ENCODE measurements at regions not wholly inside any gene's neighbourhood (a gene's known extent, or its start where the extent isn't known, plus 50 kb on each side); places are given as distances from the start of the nearest gene placed in this dataset.

DNA sequence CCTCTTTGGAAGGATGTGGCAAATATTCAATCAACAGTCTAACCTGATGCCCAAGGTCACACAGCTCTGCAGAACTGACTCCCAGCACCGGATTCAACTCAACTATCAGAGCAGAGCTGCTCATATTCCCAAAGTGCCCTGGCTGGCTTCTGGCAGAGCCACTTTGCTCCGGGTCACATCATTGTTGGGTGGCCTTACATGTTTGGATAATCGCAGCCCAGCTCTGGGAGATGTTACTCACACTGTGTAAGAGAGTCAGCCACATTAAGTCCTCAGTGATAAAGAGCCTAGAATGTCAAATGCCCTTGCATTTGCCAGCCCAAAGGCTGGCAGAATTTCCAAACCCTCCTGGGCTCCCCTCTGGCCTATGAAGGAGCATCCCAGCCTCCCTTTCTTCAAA is 79.8 kb upstream of the PDE1C start:
- TF ChIP-seq, protein P1, sequence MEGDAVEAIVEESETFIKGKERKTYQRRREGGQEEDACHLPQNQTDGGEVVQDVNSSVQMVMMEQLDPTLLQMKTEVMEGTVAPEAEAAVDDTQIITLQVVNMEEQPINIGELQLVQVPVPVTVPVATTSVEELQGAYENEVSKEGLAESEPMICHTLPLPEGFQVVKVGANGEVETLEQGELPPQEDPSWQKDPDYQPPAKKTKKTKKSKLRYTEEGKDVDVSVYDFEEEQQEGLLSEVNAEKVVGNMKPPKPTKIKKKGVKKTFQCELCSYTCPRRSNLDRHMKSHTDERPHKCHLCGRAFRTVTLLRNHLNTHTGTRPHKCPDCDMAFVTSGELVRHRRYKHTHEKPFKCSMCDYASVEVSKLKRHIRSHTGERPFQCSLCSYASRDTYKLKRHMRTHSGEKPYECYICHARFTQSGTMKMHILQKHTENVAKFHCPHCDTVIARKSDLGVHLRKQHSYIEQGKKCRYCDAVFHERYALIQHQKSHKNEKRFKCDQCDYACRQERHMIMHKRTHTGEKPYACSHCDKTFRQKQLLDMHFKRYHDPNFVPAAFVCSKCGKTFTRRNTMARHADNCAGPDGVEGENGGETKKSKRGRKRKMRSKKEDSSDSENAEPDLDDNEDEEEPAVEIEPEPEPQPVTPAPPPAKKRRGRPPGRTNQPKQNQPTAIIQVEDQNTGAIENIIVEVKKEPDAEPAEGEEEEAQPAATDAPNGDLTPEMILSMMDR (IDR thresholded peaks at IDR 0.05), result no peak
- TF ChIP-seq POLR2AphosphoS5 (IDR thresholded peaks at IDR 0.05) (no peak), POLR2A (IDR thresholded peaks at IDR 0.05) (no peak), EP300 (IDR thresholded peaks at IDR 0.05) (no peak)
